Mammary epithelial cell (primary cell): ENCODE measurements at regions not wholly inside any gene's neighbourhood (a gene's known extent, or its start where the extent isn't known, plus 50 kb on each side); places are given as distances from the start of the nearest gene placed in this dataset.

Source experiments
- EZH2 ChIP-seq: IDR thresholded peaks from 2 replicates; pipeline ENCODE4 v1.6.1; 2012; ENCODE audit warnings: low read length, inconsistent platforms, borderline replicate concordance
- TF ChIP-seq, protein P1 (sequence below), 2 donors: IDR thresholded peaks in 1 of 2; conservative IDR thresholded peaks in 1 of 2; 2 replicates each; pipeline ENCODE4 v1.5.1; 2011 to 2012; ENCODE audit warnings: inconsistent platforms in 2 of 2, low read length in 2 of 2, mild to moderate bottlenecking in 2 of 2, control low read depth in 1 of 2, low read depth in 1 of 2; ENCODE audit not compliant: insufficient read depth in 1 of 2; ENCODE audit errors: extremely low read depth in 1 of 2

- TF ChIP-seq, protein P1, sequence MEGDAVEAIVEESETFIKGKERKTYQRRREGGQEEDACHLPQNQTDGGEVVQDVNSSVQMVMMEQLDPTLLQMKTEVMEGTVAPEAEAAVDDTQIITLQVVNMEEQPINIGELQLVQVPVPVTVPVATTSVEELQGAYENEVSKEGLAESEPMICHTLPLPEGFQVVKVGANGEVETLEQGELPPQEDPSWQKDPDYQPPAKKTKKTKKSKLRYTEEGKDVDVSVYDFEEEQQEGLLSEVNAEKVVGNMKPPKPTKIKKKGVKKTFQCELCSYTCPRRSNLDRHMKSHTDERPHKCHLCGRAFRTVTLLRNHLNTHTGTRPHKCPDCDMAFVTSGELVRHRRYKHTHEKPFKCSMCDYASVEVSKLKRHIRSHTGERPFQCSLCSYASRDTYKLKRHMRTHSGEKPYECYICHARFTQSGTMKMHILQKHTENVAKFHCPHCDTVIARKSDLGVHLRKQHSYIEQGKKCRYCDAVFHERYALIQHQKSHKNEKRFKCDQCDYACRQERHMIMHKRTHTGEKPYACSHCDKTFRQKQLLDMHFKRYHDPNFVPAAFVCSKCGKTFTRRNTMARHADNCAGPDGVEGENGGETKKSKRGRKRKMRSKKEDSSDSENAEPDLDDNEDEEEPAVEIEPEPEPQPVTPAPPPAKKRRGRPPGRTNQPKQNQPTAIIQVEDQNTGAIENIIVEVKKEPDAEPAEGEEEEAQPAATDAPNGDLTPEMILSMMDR (conservative IDR thresholded peaks at IDR 0.05 in 1 of 2, IDR thresholded peaks at IDR 0.05 in 1 of 2; ENCODE audit: extremely low read depth in 1 of 2, insufficient read depth in 1 of 2, low read depth in 1 of 2, low read length in 2 of 2), result no peak
- no peak for TF ChIP-seq EZH2
Observed at GRCh38 chr7:46897381-46897780, 684.5 kb downstream of the TNS3 start.
